CD4-positive, alpha-beta T cell (primary cell): ENCODE measurements at regions not wholly inside any gene's neighbourhood (a gene's known extent, or its start where the extent isn't known, plus 50 kb on each side); places are given as distances from the start of the nearest gene placed in this dataset.

Experiments used
- ATAC-seq: fragments of 200-7000 bp; cut with Tn5 transposase; one replicate; pipeline ENCODE4 v1.10.0; 2022; ENCODE audit warnings: mild to moderate bottlenecking; ENCODE audit not compliant: poor library complexity
- CTCF ChIA-PET: fragments of 350-600 bp; sonication (Branson Sonifier 250); formaldehyde crosslinking; loops from one replicate; lab custom pipeline; 2021; ENCODE audit warnings: antibody characterized with exemption, inconsistent platforms; lab: Charles Lee
- POLR2A ChIA-PET: fragments of 350-600 bp; sonication (Branson Sonifier 250); formaldehyde crosslinking; loops from one replicate; lab custom pipeline; 2021; ENCODE audit warnings: antibody characterized with exemption, inconsistent platforms; lab: Charles Lee
- DNase-seq, 14 experiments: peaks; one replicate each; pipeline ENCODE4 v3.0.0-alpha.2; 2013 to 2020; ENCODE audit warnings: mixed read lengths in 2 of 14
- H3K27ac ChIP-seq, 2 donors: one replicate each; pipeline versions ENCODE4 v1.5.1 to v1.7.0; 2013; ENCODE audit warnings: low read length in 2 of 2, low read depth in 1 of 2, mild to moderate bottlenecking in 1 of 2
- H3K27me3 ChIP-seq, 2 experiments: 1 replicate in 1 of 2; 2 replicates in 1 of 2; pipeline versions ENCODE4 v1.6.1 to v1.7.0; 2013; ENCODE audit warnings: low read length in 2 of 2, control low read depth in 1 of 2, mild to moderate bottlenecking in 1 of 2, moderate library complexity in 1 of 2; ENCODE audit not compliant: insufficient read depth in 2 of 2, control insufficient read depth in 1 of 2
- H3K36me3 ChIP-seq: one replicate; pipeline ENCODE4 v1.6.1; 2013; ENCODE audit warnings: low read length, control low read depth; ENCODE audit not compliant: insufficient read depth
- H3K4me1 ChIP-seq: one replicate; pipeline ENCODE4 v1.6.1; 2013; ENCODE audit warnings: low read length, control low read depth; ENCODE audit not compliant: insufficient read depth
- H3K4me3 ChIP-seq: one replicate; pipeline ENCODE4 v1.5.1; 2013; ENCODE audit warnings: mild to moderate bottlenecking, low read length, moderate library complexity
- H3K9me3 ChIP-seq, 2 experiments: 1 replicate in 1 of 2; 2 replicates in 1 of 2; pipeline versions ENCODE4 v1.6.1 to v1.7.0; 2013; ENCODE audit warnings: low read length in 2 of 2, mild to moderate bottlenecking in 2 of 2, control low read depth in 1 of 2, moderate library complexity in 1 of 2; ENCODE audit not compliant: control insufficient read depth in 1 of 2, insufficient read depth in 1 of 2
- H3K27ac Mint-ChIP-seq: one replicate; pipeline ENCODE4 v1.8.0; 2020; ENCODE audit warnings: mixed read lengths
- H3K27me3 Mint-ChIP-seq: one replicate; pipeline ENCODE4 v1.8.0; 2021; ENCODE audit warnings: mixed read lengths
- H3K36me3 Mint-ChIP-seq: one replicate; pipeline ENCODE4 v1.8.0; 2021; ENCODE audit warnings: low read depth, mixed read lengths
- H3K4me1 Mint-ChIP-seq: one replicate; pipeline ENCODE4 v1.8.0; 2021; ENCODE audit warnings: low read depth, mixed read lengths
- H3K4me3 Mint-ChIP-seq: one replicate; pipeline ENCODE4 v1.8.0; 2020; ENCODE audit warnings: mild to moderate bottlenecking, mixed read lengths
- H3K9me3 Mint-ChIP-seq: one replicate; pipeline ENCODE4 v1.8.0; 2020; ENCODE audit warnings: mixed read lengths
- intact Hi-C, 2 experiments: fragments of 100-400 bp; cut with DNase I in 1 of 2; cut with micrococcal nuclease in 1 of 2; formaldehyde crosslinking; loops; one replicate each; pipeline versions ENCODE4 v1.15.1 to v1.9.0; 2023 to 2025; cut with DNase I, micrococcal nuclease
- TF ChIP-seq, protein P1 (sequence below): fragments of 200-600 bp; IDR thresholded peaks from one replicate; pipeline ENCODE4 v1.8.0; 2022; ENCODE audit warnings: antibody characterized with exemption, mild to moderate bottlenecking

DNA sequence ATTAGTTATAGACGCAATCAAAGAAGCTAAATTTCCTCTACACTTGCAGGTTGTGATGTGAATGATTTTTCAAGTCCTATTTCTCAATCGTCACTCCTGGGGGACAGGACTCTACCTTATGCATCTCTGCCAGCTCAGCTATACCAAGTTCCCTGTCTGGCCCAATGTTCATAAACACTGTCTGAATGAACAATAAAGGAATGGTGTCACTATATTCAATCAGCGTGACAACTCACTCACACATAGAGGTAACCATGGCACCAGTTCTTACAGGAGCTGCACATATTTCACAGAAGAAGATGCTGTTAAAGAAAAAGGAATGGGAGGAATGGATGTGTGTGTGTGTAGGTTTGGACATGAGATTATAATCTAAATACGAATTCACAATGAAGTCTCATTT, 280.6 kb downstream of the PPP1R2C start:
- H3K4me1 ChIP-seq, result peaks cover 2% of the 10 kb centered on the region
- no peaks in the 10 kb centered on the region for H3K9me3 ChIP-seq

DNA sequence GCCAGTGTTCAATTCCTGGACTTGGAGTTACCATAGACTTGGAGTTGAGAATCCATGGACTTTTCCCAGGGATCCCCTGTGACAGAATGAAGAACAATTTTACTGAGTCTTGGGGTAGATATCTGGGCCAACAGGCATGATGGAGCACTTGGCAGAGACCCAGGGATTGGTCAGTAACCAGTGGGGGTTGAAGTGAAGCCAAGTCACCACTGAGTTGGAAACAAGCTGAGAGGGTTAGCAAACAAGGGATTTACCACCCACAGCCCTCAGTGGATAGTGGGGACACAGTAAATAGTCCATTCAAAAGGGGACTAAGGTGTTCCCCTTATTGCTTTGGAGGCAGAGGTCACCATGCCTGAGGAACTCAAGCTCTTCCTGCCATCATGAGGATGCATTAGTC, 281.7 kb downstream of the PPP1R2C start:
- CTCF ChIA-PET, result no interaction called here
- POLR2A ChIA-PET, result no interaction called here

More for the DNA sequence above, 280.6 kb downstream of the PPP1R2C start:
- intact Hi-C loops, result no loop called here
- H3K36me3 ChIP-seq, result no peaks in the 10 kb centered on the region
- H3K27me3 ChIP-seq, result no peaks in the 10 kb centered on the region
- H3K9me3 Mint-ChIP-seq, result no peaks in the 10 kb centered on the region
- ChIA-PET POLR2A (no interaction called here), CTCF (no interaction called here)
- no peaks in the 10 kb centered on the region for H3K27me3 Mint-ChIP-seq
- no peaks in the 10 kb centered on the region for H3K36me3 Mint-ChIP-seq
- no peak overlapping the region for H3K4me3 Mint-ChIP-seq
- DNase-seq (no peak), ATAC-seq (no peak)
- no peak overlapping the region for H3K27ac ChIP-seq
- H3K4me3 ChIP-seq, result no peak overlapping the region
- TF ChIP-seq, protein P1, sequence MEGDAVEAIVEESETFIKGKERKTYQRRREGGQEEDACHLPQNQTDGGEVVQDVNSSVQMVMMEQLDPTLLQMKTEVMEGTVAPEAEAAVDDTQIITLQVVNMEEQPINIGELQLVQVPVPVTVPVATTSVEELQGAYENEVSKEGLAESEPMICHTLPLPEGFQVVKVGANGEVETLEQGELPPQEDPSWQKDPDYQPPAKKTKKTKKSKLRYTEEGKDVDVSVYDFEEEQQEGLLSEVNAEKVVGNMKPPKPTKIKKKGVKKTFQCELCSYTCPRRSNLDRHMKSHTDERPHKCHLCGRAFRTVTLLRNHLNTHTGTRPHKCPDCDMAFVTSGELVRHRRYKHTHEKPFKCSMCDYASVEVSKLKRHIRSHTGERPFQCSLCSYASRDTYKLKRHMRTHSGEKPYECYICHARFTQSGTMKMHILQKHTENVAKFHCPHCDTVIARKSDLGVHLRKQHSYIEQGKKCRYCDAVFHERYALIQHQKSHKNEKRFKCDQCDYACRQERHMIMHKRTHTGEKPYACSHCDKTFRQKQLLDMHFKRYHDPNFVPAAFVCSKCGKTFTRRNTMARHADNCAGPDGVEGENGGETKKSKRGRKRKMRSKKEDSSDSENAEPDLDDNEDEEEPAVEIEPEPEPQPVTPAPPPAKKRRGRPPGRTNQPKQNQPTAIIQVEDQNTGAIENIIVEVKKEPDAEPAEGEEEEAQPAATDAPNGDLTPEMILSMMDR, result no peak
- no peaks in the 10 kb centered on the region for H3K4me1 Mint-ChIP-seq
- H3K27ac Mint-ChIP-seq, result no peak overlapping the region

DNA sequence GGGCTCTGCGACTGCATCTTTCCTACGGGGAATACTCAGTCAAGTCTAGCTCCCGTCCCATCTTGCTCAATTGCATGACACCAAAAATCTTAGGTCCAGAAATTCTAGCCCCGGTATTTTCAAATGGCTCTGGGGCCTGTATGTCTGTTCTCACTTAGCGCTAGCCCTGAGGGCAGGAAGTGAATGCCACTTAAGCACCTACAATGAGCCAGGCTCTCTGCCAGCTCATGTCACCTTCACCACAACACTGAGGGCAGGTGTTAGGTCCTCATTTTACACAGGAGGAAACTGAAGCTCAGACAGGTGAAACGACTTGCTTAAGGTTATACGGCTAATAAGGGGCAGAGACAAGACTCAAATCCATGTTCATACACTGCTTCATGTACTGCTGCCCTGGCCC, 282.8 kb downstream of the PPP1R2C start:
- ATAC-seq (no peak), DNase-seq (peak in 4 of 14 experiments; percentile 1 to 57 (median 28))
- H3K27me3 ChIP-seq, result no peaks in the 10 kb centered on the region
- no peak overlapping the region for H3K4me3 ChIP-seq
- intact Hi-C loops, result no loop called here
- H3K4me1 Mint-ChIP-seq, result no peaks in the 10 kb centered on the region
- no peaks in the 10 kb centered on the region for H3K9me3 Mint-ChIP-seq
- CTCF ChIA-PET, result no interaction called here
- POLR2A ChIA-PET, result no interaction called here
- H3K36me3 Mint-ChIP-seq, result no peaks in the 10 kb centered on the region
- TF ChIP-seq, protein P1, result no peak
- H3K4me3 Mint-ChIP-seq, result no peak overlapping the region
- H3K27ac ChIP-seq, result no peak overlapping the region
- H3K4me1 ChIP-seq, result peaks cover 2% of the 10 kb centered on the region
- no peaks in the 10 kb centered on the region for H3K9me3 ChIP-seq
- no peaks in the 10 kb centered on the region for H3K27me3 Mint-ChIP-seq
- no peaks in the 10 kb centered on the region for H3K36me3 ChIP-seq
- no peak overlapping the region for H3K27ac Mint-ChIP-seq

More for the DNA sequence above, 281.7 kb downstream of the PPP1R2C start:
- no peaks in the 10 kb centered on the region for H3K4me1 Mint-ChIP-seq
- H3K27ac ChIP-seq, result no peak overlapping the region
- H3K9me3 ChIP-seq, result no peaks in the 10 kb centered on the region
- H3K4me3 Mint-ChIP-seq, result no peak overlapping the region
- no peaks in the 10 kb centered on the region for H3K27me3 ChIP-seq
- TF ChIP-seq, protein P1, result no peak
- no peak for DNase-seq
- no peak for ATAC-seq
- no peak overlapping the region for H3K4me3 ChIP-seq
- no peaks in the 10 kb centered on the region for H3K36me3 ChIP-seq
- intact Hi-C loops, result no loop called here
- no peaks in the 10 kb centered on the region for H3K27me3 Mint-ChIP-seq
- peaks cover 2% of the 10 kb centered on the region for H3K4me1 ChIP-seq
- no peaks in the 10 kb centered on the region for H3K9me3 Mint-ChIP-seq
- H3K27ac Mint-ChIP-seq, result no peak overlapping the region
- no peaks in the 10 kb centered on the region for H3K36me3 Mint-ChIP-seq
